GM21423 (cell line): ENCODE measurements at regions not wholly inside any gene's neighbourhood (a gene's known extent, or its start where the extent isn't known, plus 50 kb on each side); places are given as distances from the start of the nearest gene placed in this dataset.

Experiments used
- ATAC-seq: cut with Tn5 transposase; IDR thresholded peaks from one replicate; pipeline ENCODE4 v1.9.1; 2021; ENCODE audit warnings: mild to moderate bottlenecking, moderate library complexity; ENCODE audit not compliant: unreplicated experiment

DNA sequence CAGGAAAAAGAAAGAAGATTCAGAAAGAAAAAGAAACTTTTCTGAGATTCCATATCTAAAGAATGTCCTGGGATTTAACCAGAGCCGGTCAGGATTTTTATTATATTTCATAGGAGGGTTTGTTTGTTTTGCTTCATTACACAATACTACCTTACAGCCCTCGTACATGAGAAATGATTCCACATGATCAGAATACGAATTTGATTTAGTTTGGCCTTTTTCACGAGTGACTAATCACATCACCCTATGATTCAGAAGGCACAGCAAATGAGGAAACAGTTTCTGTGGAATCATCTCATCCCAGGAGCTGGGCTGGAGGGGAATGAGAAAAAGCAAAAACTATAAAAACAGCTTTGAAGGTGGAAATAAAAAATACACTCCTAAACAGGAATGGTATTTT is 54.7 kb upstream of the VWC2 start:
- no peak for ATAC-seq

DNA sequence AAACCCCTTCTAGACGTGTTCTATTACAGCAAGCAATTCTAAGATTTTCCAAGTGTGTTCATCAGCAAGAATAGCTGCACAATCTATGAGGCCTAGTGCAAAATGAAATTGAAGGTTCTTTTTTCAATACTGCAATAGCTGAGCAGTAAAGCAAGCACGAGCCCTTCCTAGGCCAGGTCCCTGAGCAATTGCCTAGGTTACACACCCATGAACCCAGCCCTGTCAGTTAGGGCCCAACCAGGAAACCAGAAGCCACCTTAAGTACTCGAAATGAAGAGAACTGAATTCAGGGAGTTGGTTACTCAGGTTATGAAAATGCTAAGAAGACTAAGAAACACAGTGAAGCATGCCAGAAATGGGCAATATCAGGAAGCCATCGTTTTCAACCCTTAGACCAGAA is 52.0 kb upstream of the VWC2 start:
- ATAC-seq: no peak
